ENCODE measurements at regions not wholly inside any gene's neighbourhood (a gene's known extent, or its start where the extent isn't known, plus 50 kb on each side); places are given as distances from the start of the nearest gene placed in this dataset.

DNA sequence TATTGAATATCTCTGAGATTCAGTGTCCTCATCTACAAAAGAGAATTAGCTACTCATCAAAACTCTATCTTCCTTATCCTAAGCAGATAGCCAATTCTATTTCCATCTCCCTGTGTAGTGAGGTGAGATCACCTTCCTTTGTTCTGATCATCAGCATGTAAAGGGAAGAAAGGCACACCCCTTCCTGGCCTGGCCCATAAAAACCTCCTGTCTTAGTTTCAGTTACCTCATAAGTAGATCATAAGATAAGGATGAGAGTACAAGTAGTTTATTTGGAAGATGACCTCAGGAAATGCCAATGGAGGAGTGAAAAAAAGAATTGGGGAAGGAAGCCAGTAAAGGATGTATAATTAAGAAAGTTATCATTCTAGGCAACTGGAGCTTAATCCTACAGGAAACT, 114.5 kb upstream of the GADL1 start:
- DNase-seq: no peak

DNA sequence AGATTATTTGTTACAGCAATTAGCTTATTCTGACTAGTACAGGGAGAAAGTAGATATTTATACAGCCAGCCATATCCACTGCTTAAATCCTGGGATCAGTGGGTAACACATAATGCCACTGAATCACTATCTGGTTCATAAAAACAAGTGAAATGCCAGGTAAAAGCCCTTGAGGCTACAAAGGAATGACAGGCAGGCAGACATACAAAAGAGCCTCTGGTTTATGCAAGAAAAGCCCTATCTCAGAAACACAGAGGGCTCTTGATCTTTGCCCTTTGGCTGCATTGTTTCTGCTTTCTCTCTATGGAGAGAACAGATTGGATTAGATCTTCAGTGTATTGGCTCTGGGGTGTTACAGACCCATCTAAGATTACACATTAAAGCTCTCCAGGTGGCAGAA, 115.4 kb upstream of the GADL1 start:
- DNase-seq: no peak

DNA sequence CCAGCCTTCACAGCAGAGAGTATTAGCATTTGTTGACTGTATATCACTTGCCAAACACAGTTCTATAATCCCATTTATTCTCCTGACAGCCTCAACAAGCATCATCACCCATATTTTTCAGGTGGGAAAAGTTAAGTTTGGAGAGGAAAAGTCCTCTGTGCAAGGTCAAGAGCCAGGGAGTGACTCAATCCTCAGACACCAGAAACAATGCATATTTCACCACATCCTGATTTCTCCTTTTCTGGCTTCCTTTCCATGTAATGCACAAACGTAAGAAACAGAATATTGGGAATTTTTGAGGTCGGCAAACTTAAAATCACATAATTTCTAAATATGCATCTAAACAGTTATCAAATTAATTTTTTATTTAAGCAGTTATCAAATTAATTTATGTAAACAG, 116.0 kb upstream of the GADL1 start:
- no peak for DNase-seq

DNA sequence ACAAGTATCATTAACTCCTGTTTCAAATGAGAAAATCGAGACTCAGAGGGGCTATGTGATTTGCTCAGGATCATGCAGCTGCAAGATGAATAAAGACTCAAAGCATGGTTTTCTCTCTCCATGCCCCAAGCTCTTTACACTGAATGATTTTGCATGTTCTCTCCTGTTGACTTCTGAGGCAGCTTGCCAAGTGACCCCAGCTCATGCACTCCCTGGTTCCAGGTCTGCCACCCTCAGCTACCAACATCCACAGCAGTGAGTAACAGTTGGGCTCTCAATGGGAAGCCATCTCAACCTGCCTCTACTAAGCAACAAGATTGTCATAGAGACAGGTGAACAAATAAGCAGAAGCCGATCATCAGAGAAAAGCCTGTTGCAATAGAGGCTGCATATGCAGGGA, 116.9 kb upstream of the GADL1 start:
- no peak for DNase-seq

DNA sequence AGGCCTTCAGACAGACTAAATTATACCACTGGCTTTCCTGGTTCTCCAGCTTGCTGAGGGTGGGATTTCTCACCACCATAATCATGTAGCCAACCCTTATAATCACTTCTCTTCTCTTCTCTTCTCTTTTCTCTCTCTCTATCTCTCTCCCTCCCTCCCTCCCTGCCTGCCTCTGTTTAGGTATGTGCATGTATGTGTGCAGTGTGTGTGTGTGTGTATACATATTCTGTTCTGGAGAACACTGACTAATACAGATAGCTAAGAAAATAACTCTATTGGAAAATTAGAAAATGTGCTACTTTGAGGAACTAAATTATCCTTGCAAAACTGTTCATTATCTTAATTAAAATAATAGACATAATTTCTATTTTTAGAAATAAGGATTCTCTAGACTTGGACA, 118.6 kb upstream of the GADL1 start:
- no peak for DNase-seq

DNA sequence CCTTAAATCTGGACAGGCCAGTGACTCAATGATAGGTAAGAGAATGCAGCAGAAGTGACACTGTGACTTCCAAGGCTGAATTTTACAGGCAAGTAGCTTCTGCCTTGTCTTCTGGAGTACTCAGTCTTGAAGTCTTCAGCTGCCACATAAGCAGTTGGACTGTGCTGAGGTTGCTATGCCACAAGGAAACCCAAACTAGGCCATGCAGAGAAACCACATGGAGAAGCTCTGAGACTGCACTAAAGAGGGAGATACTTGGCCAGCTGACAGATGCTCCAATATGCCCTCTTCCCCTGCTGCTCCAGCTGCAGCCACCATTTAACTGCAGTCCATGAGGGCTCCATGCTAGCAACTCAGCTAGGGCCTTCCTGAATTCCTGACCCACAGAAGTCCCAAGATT, 119.4 kb upstream of the GADL1 start:
- no peak for DNase-seq

DNA sequence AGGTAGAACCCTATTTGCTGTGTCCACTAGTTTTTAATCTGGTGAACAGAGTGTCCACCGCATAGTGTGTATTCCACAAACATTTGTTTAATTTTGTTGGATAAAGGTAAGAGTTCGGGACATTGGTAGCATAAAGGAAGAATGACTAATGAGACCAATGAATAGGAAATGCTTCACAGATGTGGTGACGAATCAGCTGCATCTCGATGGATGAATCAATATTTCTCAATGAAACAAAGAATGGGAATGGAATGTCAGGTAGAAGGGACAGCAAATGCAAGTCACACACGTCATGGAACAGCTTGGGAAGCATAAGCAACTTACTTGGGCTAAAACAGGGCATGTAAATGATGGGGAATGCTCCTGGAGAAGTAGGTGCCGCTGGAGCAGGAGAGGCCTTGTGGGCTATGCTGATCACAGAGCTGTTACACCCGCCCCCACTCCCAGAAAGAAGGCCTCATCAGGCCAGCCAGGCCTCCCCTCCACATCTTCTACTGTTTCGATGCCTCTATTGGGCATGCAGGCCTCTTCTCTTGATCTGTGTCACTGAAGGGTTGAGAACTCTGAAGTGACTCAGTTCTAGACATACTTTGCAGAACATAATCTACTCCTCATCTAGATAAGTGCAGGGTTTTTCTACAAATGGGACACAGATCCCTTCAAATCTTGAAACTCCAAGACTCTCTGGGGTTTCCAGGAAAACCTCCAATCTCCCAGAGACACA, 120.0 kb upstream of the GADL1 start:
- DNase-seq: no peak

DNA sequence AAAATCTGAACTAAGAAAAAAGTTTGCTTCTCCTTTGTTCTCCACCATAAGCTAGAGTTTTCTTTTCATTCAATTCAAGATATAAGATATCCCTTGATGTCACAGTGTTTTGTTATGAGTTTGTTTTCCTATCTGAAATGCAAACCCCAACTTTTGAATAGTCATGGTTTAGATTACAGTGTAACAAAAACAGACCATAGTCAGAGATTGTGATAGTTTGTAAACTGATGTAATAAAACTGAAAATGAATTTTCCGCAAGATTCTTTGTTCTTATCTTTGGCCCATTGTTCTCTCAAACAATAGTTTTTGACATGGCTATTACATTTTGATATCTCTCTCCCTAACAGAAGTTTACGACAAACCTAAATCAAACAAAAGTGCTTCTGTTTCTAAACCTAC, 121.7 kb upstream of the GADL1 start:
- no peak for DNase-seq

DNA sequence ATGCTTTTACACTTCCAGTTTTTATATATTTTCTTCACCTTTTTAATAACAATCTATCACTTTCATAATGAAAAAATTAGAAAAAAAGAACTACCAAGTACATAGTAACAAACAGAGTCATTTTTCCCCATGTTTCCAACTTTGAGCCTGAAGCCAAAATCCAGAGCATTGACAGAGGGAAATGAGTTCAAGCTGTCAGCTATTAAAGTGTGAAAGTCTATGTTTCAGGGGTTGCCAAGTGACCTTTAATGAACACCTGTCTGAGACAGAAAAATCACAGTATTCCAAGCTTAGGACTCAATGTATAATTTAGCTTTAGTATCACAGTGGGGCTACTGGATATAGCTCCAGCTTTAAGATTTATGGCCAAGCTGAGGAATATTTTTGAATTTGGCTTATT, 128.3 kb upstream of the GADL1 start:
- DNase-seq: no peak

DNA sequence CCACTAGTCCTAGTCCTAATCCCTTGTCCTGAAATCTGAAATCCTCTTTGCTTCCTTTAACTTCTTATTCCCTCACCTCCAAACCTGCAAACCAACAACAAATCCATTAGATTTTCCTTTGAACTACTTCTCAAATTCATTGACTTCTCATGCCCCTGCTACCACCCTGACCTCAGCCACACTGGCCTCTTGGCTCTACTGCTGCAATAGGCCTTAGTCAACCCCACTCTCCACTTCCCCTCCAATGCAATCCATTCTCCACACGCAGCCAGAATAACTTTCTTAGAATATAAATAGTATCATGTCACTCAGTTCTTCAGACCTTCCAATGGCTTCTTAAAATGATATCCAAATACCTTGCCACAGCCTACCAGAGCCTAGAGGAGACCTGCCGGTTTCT, 131.1 kb upstream of the GADL1 start:
- no peak for DNase-seq

DNA sequence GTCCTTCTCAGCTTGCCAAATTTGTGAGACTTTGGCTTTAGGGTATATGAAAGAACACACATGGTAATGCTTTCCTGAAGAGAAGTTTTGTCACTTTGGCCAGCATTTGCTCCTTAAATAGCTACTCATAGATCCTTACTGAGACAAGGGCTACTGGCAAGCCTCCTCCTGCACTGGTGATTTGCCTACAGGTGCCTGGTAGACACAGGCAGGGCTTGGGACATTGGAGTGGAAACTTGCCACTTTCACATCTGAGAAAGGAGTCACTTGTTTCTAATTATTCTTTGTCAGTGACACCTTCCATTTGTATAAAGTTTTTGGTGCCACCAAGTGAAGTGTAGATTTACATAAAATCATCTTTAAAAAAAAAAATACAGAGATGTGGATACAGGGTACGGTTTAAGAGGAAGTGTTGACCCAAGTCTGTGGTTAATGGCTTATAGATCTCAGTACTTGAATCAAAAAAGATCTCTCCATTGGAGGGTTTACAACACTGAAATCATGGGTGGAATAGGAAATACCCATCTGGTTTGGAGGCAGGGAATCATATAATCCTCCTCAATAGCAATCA, 132.8 kb upstream of the GADL1 start:
- DNase-seq: no peak

DNA sequence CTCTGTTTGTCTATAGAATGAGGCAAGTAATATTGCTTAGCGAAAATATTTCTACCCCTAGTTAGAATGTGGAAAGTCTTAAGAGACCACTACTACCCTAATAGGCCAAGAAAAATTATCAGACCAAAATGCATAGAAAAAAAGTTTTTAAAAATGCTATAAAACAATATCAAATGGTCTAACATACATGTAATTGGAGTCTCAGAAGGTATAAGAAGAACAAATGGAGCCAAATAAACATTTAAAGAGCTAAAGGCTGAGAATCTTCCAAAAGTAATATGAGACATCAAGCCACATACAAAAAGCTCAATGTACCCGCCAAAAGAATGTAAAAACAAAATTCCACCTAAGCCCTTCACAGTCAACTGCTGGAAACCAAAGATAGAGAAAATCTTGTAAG, 133.5 kb upstream of the GADL1 start:
- DNase-seq: no peak

DNA sequence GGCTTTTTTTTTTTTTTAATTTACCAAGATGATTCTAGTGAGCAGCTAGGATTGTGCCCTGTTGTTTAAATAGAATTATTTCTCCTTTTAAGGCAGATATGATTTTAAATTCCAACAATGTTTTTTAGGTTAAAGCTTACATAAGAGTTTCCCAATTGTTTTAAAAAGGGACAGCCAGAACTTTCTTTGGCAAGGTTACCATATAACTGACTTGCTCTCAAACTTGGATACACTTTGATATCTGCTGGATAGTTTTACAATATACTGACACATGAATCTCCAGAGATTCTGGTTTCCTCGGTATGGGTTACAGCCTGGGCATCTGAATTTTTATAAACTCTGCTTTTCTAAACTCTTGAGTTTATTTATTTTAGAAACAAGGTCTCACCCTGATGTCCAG, 134.3 kb upstream of the GADL1 start:
- DNase-seq: no peak

DNA sequence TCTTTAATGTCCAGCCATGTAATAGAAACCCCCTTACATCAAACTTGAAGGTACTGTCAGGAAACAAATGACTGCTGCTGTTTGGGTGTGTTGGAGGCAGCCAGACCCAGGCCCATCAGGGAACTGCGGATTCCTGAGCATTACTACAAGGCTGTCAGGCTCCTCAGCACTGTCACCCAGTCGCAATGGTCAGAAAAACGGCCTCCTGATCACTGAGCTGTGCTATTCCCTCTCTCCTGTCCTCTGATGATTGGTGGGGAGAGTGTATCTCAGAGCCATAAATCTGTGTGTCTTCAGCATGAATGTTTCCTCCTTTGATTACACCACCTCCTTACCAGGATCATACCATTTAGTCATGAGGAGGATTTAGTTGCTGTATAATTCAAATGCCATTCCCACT, 135.2 kb upstream of the GADL1 start:
- no peak for DNase-seq

DNA sequence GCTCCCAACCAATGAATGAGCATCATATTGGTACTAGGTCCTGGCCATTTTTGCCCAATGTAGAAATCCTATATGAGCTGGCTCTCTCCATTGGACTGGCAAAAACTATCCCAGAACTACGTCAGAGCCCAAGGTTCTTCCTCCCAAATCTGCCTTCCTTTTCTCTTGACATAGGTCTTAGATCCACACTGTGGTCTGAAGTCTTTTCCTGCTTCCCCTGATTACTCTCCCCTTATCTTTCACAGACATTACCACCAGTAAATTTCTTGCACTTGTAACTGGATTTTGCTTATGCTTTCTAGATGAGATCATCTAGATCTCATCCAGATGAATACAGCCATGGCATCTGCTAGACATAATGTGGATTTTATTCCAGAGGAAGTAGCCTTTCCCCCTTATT, 141.2 kb upstream of the GADL1 start:
- DNase-seq: no peak

DNA sequence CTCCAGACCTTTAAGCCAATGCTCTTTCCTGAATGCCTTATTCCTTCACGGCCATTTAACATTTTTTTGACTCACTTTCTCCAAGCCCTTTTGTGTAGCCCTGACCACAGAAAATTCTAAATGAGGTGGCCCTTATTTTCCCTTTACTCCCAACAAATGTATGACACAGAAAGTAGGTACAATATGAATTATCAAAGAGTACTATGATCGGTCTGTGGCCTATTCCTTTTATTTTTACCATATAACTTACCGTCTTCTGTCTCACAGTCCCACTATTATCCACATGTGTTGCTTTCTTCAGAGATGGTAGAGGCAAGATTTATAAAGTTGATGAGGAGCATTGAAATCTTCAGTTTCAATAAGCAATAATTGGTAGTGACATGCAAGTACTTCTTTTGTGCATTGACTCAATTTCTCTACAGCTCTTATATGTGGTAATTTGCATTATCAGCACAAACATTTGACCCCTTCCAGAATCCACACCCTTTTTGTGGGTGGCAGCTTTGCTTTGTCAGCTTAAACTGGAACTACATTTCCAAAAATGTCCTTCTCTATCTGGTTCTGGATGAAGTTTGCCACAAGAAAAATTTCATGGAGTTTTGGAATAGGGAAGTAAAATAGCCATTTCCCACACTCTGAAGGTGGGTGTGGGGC, 143.8 kb upstream of the GADL1 start:
- no peak for DNase-seq

DNA sequence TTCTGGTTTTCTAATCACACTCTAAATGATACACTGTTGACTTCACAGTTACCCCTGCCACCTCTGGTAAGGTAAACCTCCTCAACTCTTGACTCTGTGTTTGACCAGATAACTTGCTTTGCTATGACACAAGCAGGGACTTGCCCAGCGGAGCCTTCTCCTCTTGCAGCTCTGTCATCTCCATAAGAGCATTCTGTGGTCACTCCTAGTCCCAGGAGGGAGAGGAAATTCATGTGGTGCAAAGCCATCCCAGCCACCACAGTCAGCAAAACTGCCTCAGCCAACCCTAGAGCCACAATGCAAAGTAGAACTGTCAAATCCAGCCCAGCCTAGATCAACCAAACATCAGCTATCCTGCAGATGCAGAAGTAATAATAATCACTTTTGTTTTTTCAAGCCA, 144.7 kb upstream of the GADL1 start:
- DNase-seq: no peak

DNA sequence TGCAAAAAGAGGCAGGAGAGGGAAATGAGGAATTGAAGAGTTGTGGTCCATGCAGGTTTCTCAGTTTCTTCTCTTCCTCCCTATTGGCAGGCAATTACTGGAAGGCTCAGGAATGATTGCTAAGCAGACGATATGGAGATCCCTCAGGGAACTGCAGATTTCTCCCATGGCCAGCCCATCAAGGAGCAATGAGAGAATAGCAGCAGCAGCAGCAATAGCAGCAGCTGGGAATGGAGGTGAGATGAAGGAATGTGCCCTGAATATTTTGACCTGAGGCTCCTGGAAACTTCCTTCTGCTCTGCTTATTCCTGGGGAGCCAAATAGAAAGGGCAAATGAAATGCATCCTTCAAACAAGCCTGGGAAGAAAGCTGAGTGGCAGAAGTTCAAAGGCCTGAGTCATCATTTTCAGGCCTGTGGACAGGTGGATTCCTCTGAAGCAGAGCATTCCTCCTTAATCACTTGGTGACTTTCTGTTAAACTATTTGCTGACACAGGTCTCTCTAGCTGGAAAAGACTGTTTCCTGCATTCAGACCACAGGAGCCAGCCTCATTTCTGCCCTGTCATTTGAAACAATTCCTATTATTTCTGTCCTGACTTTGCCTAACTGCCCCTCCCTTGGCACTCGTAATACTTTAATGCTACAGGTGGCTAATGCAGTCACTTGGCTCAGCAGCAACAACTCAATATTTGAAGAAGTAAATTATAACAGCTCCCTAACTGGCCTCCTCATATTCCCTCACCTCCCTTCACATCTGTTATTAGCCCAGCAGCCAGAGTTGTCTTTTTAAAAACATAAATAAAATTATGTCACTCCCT, 146.9 kb upstream of the GADL1 start:
- no peak for DNase-seq

DNA sequence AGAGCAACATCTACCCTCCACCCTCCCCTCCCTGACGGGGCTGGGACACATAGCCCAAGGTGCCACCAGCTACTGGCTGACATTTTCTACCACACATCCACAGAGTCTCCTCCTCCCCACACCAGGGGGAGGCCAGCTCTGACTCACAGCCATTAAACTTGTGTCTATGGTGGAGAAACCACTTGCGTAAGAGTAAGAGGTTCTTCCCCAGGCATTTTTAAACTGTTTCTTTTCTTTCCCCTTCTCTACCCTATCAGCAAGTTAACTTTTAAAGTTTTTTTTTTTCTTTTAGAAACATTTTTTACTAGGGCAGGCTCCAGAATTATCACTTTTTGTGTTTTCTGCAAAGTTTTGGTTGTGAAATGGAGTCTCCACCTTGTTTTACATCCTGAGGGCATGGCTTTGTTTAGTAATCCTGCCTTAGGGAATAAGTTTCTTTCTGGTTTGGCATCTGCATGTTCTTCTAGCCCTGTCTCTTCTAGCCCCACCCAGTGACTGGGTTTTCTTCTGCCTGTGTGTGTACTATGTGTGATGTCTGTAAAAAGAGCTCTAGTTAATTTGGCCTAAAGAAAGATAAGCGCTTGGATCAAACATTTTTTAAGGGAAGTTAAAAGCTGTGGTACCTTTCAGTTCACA, 148.8 kb upstream of the GADL1 start:
- no peak for DNase-seq

DNA sequence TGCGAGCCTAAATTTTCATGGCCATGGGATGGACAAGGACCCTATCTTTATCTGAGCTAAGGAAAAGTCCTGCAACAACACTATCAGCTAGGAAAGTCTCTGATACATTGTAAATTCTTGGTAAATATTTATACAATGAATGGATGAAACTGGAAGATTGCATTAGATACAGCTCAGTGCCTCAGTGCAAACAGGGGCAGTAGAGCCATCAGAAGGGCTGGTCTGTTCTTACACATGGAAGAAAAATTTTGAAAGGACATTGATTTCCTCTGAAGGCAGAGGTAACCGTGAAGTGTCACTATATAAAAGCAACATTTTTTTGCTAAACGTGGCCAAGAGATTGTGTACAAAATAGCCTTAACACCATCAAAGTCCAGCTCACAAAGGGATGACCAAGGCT, 153.2 kb upstream of the GADL1 start:
- DNase-seq: no peak

DNA sequence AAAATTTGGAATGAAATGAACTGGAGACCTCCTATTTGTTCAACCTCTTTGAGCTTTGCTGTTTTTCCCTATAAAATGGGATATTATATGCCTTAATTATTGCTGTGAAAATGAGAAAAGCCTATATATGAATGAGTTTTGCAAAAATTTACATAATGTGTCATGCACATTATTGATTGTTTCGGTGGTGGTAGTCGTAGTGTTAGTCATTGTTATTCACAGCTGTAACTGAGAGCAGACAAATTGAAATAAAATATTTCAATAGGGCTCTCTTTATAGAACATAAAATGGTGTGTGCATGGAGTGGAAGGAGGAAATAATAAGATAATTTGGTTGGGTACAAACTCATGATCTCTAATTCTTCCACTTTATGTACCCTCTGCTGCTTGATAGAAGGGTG, 153.7 kb upstream of the GADL1 start:
- no peak for DNase-seq

DNA sequence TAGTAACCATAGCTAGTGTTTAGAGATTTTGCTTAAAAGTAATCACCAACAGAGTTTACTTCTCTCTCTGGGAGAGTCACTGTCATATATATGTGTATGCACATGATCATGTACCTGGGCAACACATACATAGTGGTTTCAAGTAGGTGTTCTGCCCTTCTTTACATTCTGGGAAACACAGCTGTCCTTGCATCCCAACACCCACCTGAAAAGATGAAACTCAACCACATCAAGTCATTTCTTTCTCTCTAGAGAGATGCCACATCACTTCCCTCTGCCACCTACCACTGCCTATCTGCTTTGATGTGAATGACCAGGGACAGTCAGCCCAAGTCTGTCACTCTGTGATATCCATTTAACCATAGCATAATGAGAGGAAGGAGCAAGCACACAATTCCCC, 155.8 kb upstream of the GADL1 start:
- no peak for DNase-seq

DNA sequence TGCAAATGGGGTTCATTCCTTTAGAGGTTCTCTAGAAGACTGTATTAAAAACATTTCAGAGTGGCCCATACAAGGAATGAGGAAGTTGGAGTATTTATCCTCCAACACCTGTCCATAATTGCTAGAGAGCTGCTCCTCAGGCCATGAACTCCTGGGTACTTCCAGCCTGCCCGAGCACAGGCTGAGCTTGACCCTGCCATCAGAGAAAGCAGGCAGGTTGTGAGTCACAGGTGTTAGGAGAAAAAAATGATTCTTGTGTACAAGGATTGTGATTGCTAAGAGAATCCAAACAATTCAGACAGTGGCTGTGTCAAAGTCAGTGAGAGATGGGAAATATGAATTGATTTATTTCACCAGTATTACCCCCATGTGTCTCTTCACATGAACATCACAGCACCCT, 156.8 kb upstream of the GADL1 start:
- DNase-seq: no peak
